ENCODE measurements at regions not wholly inside any gene's neighbourhood (a gene's known extent, or its start where the extent isn't known, plus 50 kb on each side); places are given as distances from the start of the nearest gene placed in this dataset.

DNA sequence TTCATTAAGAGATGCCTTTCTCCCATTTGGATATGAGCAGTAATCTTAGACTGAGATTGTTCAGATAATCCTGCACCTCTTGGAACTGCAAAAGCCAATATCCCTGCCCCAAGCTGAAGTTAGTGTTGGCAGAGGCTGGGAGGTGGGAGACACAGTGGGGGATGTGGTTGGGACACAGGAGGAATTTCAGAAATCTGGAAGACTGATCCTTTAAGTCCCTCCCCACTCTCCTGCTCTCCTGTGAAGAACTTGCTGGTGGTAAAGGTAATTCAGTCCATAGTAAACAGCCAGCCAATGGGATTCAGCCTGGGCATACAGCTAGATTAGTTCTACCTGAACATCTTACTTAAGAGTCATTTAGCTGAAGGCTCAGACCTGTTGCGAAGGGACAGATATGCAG, 50.0 kb upstream of the TMEM178A start:
- no peak for DNase-seq (ENCODE audit: extremely low read depth, low read depth, low spot score)
